SW480 (cell line): ENCODE measurements at regions not wholly inside any gene's neighbourhood (a gene's known extent, or its start where the extent isn't known, plus 50 kb on each side); places are given as distances from the start of the nearest gene placed in this dataset.

Experiments
- DNase-seq: peaks from one replicate; pipeline ENCODE4 v3.0.0-alpha.2; 2016; ENCODE audit warnings: low spot score

- no peak for DNase-seq
These were observed 125.0 kb upstream of the MEF2A start for GRCh38 chr15:99440551-99441443.

GRCh38 chr15:99441444-99441800, 124.4 kb upstream of the MEF2A start:
- no peak for DNase-seq

- DNase-seq = no peak
These were observed 123.9 kb upstream of the MEF2A start for GRCh38 chr15:99441871-99442251.

GRCh38 chr15:99442252-99442897, 123.4 kb upstream of the MEF2A start:
- peak; percentile 41 for DNase-seq

GRCh38 chr15:99443056-99443756, 122.6 kb upstream of the MEF2A start:
- DNase-seq = no peak

GRCh38 chr15:99443768-99444446, 121.9 kb upstream of the MEF2A start:
- no peak for DNase-seq

- DNase-seq = no peak
These were observed 120.4 kb upstream of the MEF2A start for GRCh38 chr15:99445272-99445850.

GRCh38 chr15:99446565-99447496, 119.0 kb upstream of the MEF2A start:
- DNase-seq = no peak

- no peak for DNase-seq
These were observed 118.0 kb upstream of the MEF2A start for GRCh38 chr15:99447497-99448371.

GRCh38 chr15:99449514-99449913, 116.3 kb upstream of the MEF2A start:
- no peak for DNase-seq

GRCh38 chr15:99450896-99451358, 114.9 kb upstream of the MEF2A start:
- peak; percentile 55 for DNase-seq

- DNase-seq = no peak
These were observed 114.3 kb upstream of the MEF2A start for GRCh38 chr15:99451484-99451883.

GRCh38 chr15:99452010-99452409, 113.8 kb upstream of the MEF2A start:
- DNase-seq = no peak

- no peak for DNase-seq
These were observed 112.8 kb upstream of the MEF2A start for GRCh38 chr15:99452728-99453636.

- no peak for DNase-seq
These were observed 112.2 kb upstream of the MEF2A start for GRCh38 chr15:99453637-99454030.

GRCh38 chr15:99454107-99454809, 111.5 kb upstream of the MEF2A start:
- DNase-seq = no peak

GRCh38 chr15:99454941-99455788, 110.6 kb upstream of the MEF2A start:
- DNase-seq = peak; percentile 77
